Lower leg skin (tissue), 4 donors: ENCODE measurements at regions not wholly inside any gene's neighbourhood (a gene's known extent, or its start where the extent isn't known, plus 50 kb on each side); places are given as distances from the start of the nearest gene placed in this dataset.

ENCODE experiments used
- DNase-seq, 2 donors: peaks; one replicate each; pipeline ENCODE4 v3.0.0-alpha.2; 2019; ENCODE audit warnings: low spot score in 2 of 2
- H3K4me3 ChIP-seq: fragments of 200-600 bp; sonication (generic); 2 replicates; pipeline ENCODE4 v1.5.1; 2017; ENCODE audit warnings: mild to moderate bottlenecking, low read depth; ENCODE audit not compliant: poor library complexity, severe bottlenecking
- CTCF ChIP-seq, 3 donors: fragments of 450-650 bp; IDR thresholded peaks; one replicate each; pipeline ENCODE4 v1.5.1; 2016; ENCODE audit warnings: antibody characterized with exemption in 3 of 3, mild to moderate bottlenecking in 3 of 3, moderate library complexity in 2 of 3
- POLR2A ChIP-seq, 2 donors: fragments of 450-650 bp; IDR thresholded peaks; one replicate each; pipeline ENCODE4 v1.6.1; 2016 to 2017; ENCODE audit warnings: antibody characterized with exemption in 2 of 2, mild to moderate bottlenecking in 1 of 2, moderate library complexity in 1 of 2
- WGBS, 2 donors: methylation state at CpG; one replicate each; pipeline ENCODE4 v1.1.5; 2018; 5-methylcytosine and 5-hydroxymethylcytosine counted together
- intact Hi-C: fragments of 100-400 bp; cut with DNase I; formaldehyde crosslinking; loops from one replicate; pipeline ENCODE4 v1.15.0; 2023; ENCODE audit warnings: low total_unique reads

- TF ChIP-seq POLR2A (IDR thresholded peaks at IDR 0.05) (no peak), CTCF (IDR thresholded peaks at IDR 0.05) (no peak)
- DNase-seq = no peak
- intact Hi-C loops = no loop called here
- H3K4me3 ChIP-seq = no peak overlapping the region
Measured at GRCh38 chr4:187555174-187555573, 440.4 kb upstream of the ZFP42 start.

- no peak overlapping the region for H3K4me3 ChIP-seq
- intact Hi-C loops = no loop called here
- TF ChIP-seq CTCF (IDR thresholded peaks at IDR 0.05) (no peak), POLR2A (IDR thresholded peaks at IDR 0.05) (no peak)
- DNase-seq = no peak
- 41 to 50% methylated on average over 1 of the region's 1 CpG for whole genome bisulfite sequencing, 2 donors
Measured at GRCh38 chr4:187558391-187558790, 437.2 kb upstream of the ZFP42 start.

GRCh38 chr4:187562345-187562744 is 433.2 kb upstream of the ZFP42 start:
- intact Hi-C loops = no loop called here
- DNase-seq = no peak
- TF ChIP-seq CTCF (IDR thresholded peaks at IDR 0.05) (no peak), POLR2A (IDR thresholded peaks at IDR 0.05) (no peak)
- H3K4me3 ChIP-seq = no peak overlapping the region
- WGBS, 2 donors = 73 to 75% methylated on average over 7 of the region's 7 CpGs

GRCh38 chr4:187565416-187565815 is 430.2 kb upstream of the ZFP42 start:
- intact Hi-C loops = no loop called here
- H3K4me3 ChIP-seq = no peak overlapping the region
- TF ChIP-seq CTCF (IDR thresholded peaks at IDR 0.05) (no peak), POLR2A (IDR thresholded peaks at IDR 0.05) (no peak)
- no peak for DNase-seq
- 88 to 90% methylated on average over 11 of the region's 11 CpGs for WGBS, 2 donors

- H3K4me3 ChIP-seq = no peak overlapping the region
- 82 to 86% methylated on average over 6 of the region's 6 CpGs for WGBS, 2 donors
- intact Hi-C loops = no loop called here
- TF ChIP-seq POLR2A (IDR thresholded peaks at IDR 0.05) = no peak
- DNase-seq = no peak
Measured at GRCh38 chr4:187569871-187570270, 425.7 kb upstream of the ZFP42 start.

- DNase-seq = no peak
- H3K4me3 ChIP-seq = no peak overlapping the region
- TF ChIP-seq POLR2A (IDR thresholded peaks at IDR 0.05) (no peak), CTCF (IDR thresholded peaks at IDR 0.05) (no peak)
- intact Hi-C loops = no loop called here
- 81 to 88% methylated on average over 2 of the region's 2 CpGs for WGBS, 2 donors
Measured at GRCh38 chr4:187575706-187576105, 419.9 kb upstream of the ZFP42 start.
